ENCODE measurements at regions not wholly inside any gene's neighbourhood (a gene's known extent, or its start where the extent isn't known, plus 50 kb on each side); places are given as distances from the start of the nearest gene placed in this dataset.

DNA sequence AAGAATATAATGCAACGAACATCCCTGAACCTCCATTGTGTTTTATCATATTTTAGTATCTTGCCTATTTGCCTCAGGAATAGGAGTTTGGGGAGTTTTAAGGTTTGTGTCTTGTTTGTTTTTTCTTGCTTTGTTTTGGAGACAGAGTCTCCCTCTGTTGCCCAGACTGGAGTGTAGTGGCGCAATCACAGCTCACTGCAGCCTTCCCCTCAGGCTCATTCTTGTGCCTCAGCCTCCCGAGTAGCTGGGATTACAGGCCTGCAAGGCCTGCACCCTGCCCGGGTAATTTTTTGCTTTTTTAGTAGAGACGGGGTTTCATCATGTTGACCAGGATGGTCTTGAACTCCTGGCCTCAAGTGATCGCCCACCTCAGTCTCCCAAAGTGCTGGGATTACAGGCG lies 63.3 kb upstream of the CARMIL1 start:
- no peaks in the 10 kb centered on the region for H3K79me2 ChIP-seq (ENCODE audit: control insufficient read depth, insufficient read depth, low read length)

DNA sequence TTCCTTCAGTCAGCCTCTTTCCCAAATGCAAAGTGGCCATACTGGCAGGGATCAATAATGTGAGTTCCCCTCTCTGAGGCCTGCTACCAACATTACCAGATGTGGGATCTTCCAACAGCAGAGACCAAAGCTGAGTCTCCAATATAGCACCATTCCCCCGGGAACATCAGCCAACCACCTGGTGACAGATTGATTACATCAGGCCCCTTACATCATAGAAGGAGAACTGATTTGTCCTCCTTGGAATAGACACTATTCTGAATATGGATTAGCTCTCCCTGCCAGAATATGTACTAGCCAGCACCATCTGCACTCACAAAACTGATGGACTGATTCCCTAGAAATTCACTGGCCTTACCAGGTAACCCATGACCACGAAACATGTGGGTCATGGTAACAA lies 61.9 kb upstream of the CARMIL1 start:
- Histone ChIP-seq H2AFZ (ENCODE audit: low read length) (no peak overlapping the region), H3K4me2 (ENCODE audit: extremely low read depth, insufficient read depth, low read length) (no peak overlapping the region), H4K20me1 (ENCODE audit: control insufficient read depth, extremely low read depth, insufficient read depth, low read length) (no peaks in the 10 kb centered on the region), H3K4me1 (ENCODE audit: control insufficient read depth, extremely low read depth, insufficient read depth, low read length) (no peaks in the 10 kb centered on the region), H3K9ac (ENCODE audit: insufficient read depth, low read length) (no peak overlapping the region), H3K79me2 (ENCODE audit: control insufficient read depth, insufficient read depth, low read length) (no peaks in the 10 kb centered on the region), H3K9me3 (ENCODE audit: control insufficient read depth, insufficient read depth, low read depth, low read length) (no peaks in the 10 kb centered on the region), H3K27ac (ENCODE audit: insufficient read depth, low read length) (no peak overlapping the region), H3K36me3 (ENCODE audit: control insufficient read depth, insufficient read depth, low read length) (no peaks in the 10 kb centered on the region), H3K27me3 (ENCODE audit: control insufficient read depth, insufficient read depth, low read length) (no peaks in the 10 kb centered on the region), H3K4me3 (replicated peaks in 1 of 4; ENCODE audit: control extremely low read depth in 1 of 4, insufficient read depth in 1 of 4, low read depth in 3 of 4, low read length in 4 of 4) (no peak overlapping the region)
- no peak for DNase-seq (ENCODE audit: low read depth in 2 of 2)
- TF ChIP-seq EZH2 (IDR thresholded peaks at IDR 0.05; ENCODE audit: low read length, missing control alignments) = no peak
- TF ChIP-seq, protein P1, sequence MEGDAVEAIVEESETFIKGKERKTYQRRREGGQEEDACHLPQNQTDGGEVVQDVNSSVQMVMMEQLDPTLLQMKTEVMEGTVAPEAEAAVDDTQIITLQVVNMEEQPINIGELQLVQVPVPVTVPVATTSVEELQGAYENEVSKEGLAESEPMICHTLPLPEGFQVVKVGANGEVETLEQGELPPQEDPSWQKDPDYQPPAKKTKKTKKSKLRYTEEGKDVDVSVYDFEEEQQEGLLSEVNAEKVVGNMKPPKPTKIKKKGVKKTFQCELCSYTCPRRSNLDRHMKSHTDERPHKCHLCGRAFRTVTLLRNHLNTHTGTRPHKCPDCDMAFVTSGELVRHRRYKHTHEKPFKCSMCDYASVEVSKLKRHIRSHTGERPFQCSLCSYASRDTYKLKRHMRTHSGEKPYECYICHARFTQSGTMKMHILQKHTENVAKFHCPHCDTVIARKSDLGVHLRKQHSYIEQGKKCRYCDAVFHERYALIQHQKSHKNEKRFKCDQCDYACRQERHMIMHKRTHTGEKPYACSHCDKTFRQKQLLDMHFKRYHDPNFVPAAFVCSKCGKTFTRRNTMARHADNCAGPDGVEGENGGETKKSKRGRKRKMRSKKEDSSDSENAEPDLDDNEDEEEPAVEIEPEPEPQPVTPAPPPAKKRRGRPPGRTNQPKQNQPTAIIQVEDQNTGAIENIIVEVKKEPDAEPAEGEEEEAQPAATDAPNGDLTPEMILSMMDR (conservative IDR thresholded peaks at IDR 0.05 in 1 of 2, IDR thresholded peaks at IDR 0.05 in 1 of 2; ENCODE audit: low read depth in 1 of 2, low read length in 2 of 2) = no peak

More for the DNA sequence above, 63.3 kb upstream of the CARMIL1 start:
- H3K27ac ChIP-seq (ENCODE audit: insufficient read depth, low read length) = no peak overlapping the region
- no peaks in the 10 kb centered on the region for H4K20me1 ChIP-seq (ENCODE audit: control insufficient read depth, extremely low read depth, insufficient read depth, low read length)
- TF ChIP-seq, protein P1 (conservative IDR thresholded peaks at IDR 0.05 in 1 of 2, IDR thresholded peaks at IDR 0.05 in 1 of 2; ENCODE audit: low read depth in 1 of 2, low read length in 2 of 2) = no peak
- TF ChIP-seq EZH2 (IDR thresholded peaks at IDR 0.05; ENCODE audit: low read length, missing control alignments) = no peak
- no peaks in the 10 kb centered on the region for H3K4me1 ChIP-seq (ENCODE audit: control insufficient read depth, extremely low read depth, insufficient read depth, low read length)
- H2AFZ ChIP-seq (ENCODE audit: low read length) = no peak overlapping the region
- H3K36me3 ChIP-seq (ENCODE audit: control insufficient read depth, insufficient read depth, low read length) = no peaks in the 10 kb centered on the region
- no peak overlapping the region for H3K4me2 ChIP-seq (ENCODE audit: extremely low read depth, insufficient read depth, low read length)
- H3K9me3 ChIP-seq (ENCODE audit: control insufficient read depth, insufficient read depth, low read depth, low read length) = no peaks in the 10 kb centered on the region
- no peak overlapping the region for H3K4me3 ChIP-seq (replicated peaks in 1 of 4; ENCODE audit: control extremely low read depth in 1 of 4, insufficient read depth in 1 of 4, low read depth in 3 of 4, low read length in 4 of 4)
- no peak overlapping the region for H3K9ac ChIP-seq (ENCODE audit: insufficient read depth, low read length)
- no peaks in the 10 kb centered on the region for H3K27me3 ChIP-seq (ENCODE audit: control insufficient read depth, insufficient read depth, low read length)
- no peak for DNase-seq (ENCODE audit: low read depth in 2 of 2)

DNA sequence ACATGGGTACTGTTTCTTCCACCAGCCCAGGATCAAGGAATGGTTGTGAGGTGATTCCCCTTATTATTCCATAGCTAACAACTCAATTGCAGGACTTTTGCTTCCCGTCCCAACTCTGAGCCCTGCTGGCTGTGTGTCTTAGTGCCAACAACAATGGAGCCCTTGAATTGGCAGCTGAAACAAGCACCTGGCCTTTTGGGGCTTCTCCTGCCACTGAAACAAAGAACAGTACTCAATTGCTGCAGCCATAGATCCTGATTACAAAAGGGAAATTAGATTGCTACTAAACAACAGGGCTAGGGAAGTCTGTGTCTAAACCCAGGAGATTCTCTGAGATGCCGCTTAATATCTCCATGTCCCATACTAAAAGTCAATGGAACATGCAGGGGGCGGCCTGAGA lies 61.3 kb upstream of the CARMIL1 start:
- Histone ChIP-seq H3K27ac (ENCODE audit: insufficient read depth, low read length) (no peak overlapping the region), H2AFZ (ENCODE audit: low read length) (no peak overlapping the region), H3K36me3 (ENCODE audit: control insufficient read depth, insufficient read depth, low read length) (no peaks in the 10 kb centered on the region), H3K4me2 (ENCODE audit: extremely low read depth, insufficient read depth, low read length) (no peak overlapping the region), H3K79me2 (ENCODE audit: control insufficient read depth, insufficient read depth, low read length) (no peaks in the 10 kb centered on the region), H3K4me3 (replicated peaks in 1 of 4; ENCODE audit: control extremely low read depth in 1 of 4, insufficient read depth in 1 of 4, low read depth in 3 of 4, low read length in 4 of 4) (no peak overlapping the region), H4K20me1 (ENCODE audit: control insufficient read depth, extremely low read depth, insufficient read depth, low read length) (no peaks in the 10 kb centered on the region), H3K4me1 (ENCODE audit: control insufficient read depth, extremely low read depth, insufficient read depth, low read length) (no peaks in the 10 kb centered on the region), H3K9ac (ENCODE audit: insufficient read depth, low read length) (no peak overlapping the region), H3K9me3 (ENCODE audit: control insufficient read depth, insufficient read depth, low read depth, low read length) (no peaks in the 10 kb centered on the region), H3K27me3 (ENCODE audit: control insufficient read depth, insufficient read depth, low read length) (no peaks in the 10 kb centered on the region)
- DNase-seq (ENCODE audit: low read depth in 2 of 2) = no peak
- no peak for TF ChIP-seq EZH2 (IDR thresholded peaks at IDR 0.05; ENCODE audit: low read length, missing control alignments)
- TF ChIP-seq, protein P1 (conservative IDR thresholded peaks at IDR 0.05 in 1 of 2, IDR thresholded peaks at IDR 0.05 in 1 of 2; ENCODE audit: low read depth in 1 of 2, low read length in 2 of 2) = no peak

Measured in fibroblast of lung (primary cell).